IPS DF 6.9 (cell line): ENCODE measurements at regions not wholly inside any gene's neighbourhood (a gene's known extent, or its start where the extent isn't known, plus 50 kb on each side); places are given as distances from the start of the nearest gene placed in this dataset.
"Not testable (repeated sequence)": the region's sequence is repeated elsewhere in the genome, so short reads cannot be mapped to it uniquely, and the experiment has no call there.

Source experiments
- DNase-seq: peaks from one replicate; pipeline ENCODE4 v3.0.0-alpha.2; 2013; ENCODE audit warnings: low read depth, low spot score
- H3K27ac ChIP-seq: one replicate; pipeline ENCODE4 v1.5.1; 2013; ENCODE audit warnings: low read length, control low read depth
- H3K27me3 ChIP-seq: 2 replicates; pipeline ENCODE4 v1.6.1; 2013; ENCODE audit warnings: mild to moderate bottlenecking, low read length; ENCODE audit not compliant: control insufficient read depth, insufficient read depth
- H3K36me3 ChIP-seq: 2 replicates; pipeline ENCODE4 v1.6.1; 2013; ENCODE audit warnings: low read length; ENCODE audit not compliant: control insufficient read depth, insufficient read depth
- H3K4me1 ChIP-seq: 2 replicates; pipeline ENCODE4 v1.6.1; 2013; ENCODE audit warnings: low read length; ENCODE audit not compliant: control insufficient read depth, insufficient read depth
- H3K4me3 ChIP-seq: 2 replicates; pipeline ENCODE4 v1.5.1; 2013; ENCODE audit warnings: mild to moderate bottlenecking, low read length
- H3K9me3 ChIP-seq: 2 replicates; pipeline ENCODE4 v1.6.1; 2013; ENCODE audit warnings: low read length, inconsistent platforms; ENCODE audit not compliant: control insufficient read depth, insufficient read depth
- WGBS: extraction: QIAGEN DNeasy Blood & Tissue Kit; methylation state at CpG from one replicate; pipeline ENCODE4 v1.1.7; 2013; ENCODE audit warnings: mixed read lengths, missing lambda C conversion rate; ENCODE audit not compliant: insufficient read length, insufficient coverage; 5-methylcytosine and 5-hydroxymethylcytosine counted together

DNA sequence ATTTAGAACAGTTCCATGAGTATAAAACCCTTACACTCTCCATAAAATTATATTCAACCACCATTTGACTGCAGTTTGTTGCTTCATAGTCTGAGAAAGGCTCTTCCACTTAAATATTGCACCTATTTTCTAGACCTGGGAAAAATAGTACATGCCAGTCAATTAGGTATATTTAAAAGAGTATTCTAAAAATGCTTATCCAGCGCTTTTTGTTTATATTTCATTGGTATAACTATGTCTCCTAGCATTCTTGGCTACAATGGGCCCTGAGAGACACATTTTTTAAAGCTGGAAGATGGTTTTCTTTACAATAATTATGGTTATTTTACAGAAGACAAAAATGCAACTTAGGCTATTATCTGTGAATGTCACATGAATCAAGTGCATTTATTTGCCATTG is 439.4 kb downstream of the KCNJ18 start:
- WGBS: no CpG with 5 or more reads among the region's 1 CpG
- Histone ChIP-seq H3K27ac (no peak overlapping the region), H3K27me3 (no peaks in the 10 kb centered on the region), H3K4me1 (no peaks in the 10 kb centered on the region), H3K9me3 (peaks cover 2% of the 10 kb centered on the region; the same call in 1 of the 2 replicates), H3K36me3 (no peaks in the 10 kb centered on the region), H3K4me3 (no peak overlapping the region)
- DNase-seq: no peak

DNA sequence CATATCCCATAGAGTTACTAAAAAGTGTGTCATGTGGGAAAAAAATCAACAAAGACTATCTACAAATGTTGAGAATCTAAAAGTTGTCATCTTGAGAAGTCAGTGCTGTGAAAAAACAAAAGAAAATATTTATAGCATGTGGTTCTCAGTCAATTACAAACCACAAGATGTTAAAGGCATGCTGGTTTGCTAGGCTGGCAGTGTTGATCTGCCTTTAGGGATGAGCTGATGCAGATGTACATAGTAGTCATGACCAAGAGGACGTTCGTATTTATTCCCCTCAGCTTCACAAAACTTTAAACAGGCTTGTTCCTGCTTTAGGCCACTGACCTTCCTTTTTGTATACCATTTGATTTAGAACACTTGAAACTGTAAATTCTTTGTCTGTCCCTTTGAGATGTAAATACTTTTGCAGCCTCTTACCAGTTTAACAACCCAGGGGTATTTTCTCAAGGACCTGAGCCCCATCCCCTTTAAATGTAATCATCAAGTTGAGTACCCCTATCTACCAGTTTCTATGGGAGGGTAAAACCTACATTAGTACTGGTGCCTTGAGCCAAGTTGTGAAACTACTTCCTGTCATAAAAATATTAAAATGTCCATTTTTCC is 446.6 kb downstream of the KCNJ18 start:
- no peaks in the 10 kb centered on the region for H3K36me3 ChIP-seq
- no peak for DNase-seq
- no peak overlapping the region for H3K4me3 ChIP-seq
- WGBS: no CpG with 5 or more reads among the region's 2 CpGs
- no peaks in the 10 kb centered on the region; the same call in 1 of the 2 replicates for H3K4me1 ChIP-seq
- no peaks in the 10 kb centered on the region for H3K9me3 ChIP-seq
- H3K27ac ChIP-seq: no peak overlapping the region
- no peaks in the 10 kb centered on the region for H3K27me3 ChIP-seq

- Histone ChIP-seq H3K9me3 (no peaks in the 10 kb centered on the region), H3K4me3 (no peak overlapping the region), H3K36me3 (no peaks in the 10 kb centered on the region), H3K4me1 (no peaks in the 10 kb centered on the region; the same call in 1 of the 2 replicates), H3K27me3 (no peaks in the 10 kb centered on the region), H3K27ac (no peak overlapping the region)
- DNase-seq: no peak
- no CpG with 5 or more reads among the region's 10 CpGs for WGBS
Observed at GRCh38 chr17:22142091-22142490, 449.8 kb downstream of the KCNJ18 start.

DNA sequence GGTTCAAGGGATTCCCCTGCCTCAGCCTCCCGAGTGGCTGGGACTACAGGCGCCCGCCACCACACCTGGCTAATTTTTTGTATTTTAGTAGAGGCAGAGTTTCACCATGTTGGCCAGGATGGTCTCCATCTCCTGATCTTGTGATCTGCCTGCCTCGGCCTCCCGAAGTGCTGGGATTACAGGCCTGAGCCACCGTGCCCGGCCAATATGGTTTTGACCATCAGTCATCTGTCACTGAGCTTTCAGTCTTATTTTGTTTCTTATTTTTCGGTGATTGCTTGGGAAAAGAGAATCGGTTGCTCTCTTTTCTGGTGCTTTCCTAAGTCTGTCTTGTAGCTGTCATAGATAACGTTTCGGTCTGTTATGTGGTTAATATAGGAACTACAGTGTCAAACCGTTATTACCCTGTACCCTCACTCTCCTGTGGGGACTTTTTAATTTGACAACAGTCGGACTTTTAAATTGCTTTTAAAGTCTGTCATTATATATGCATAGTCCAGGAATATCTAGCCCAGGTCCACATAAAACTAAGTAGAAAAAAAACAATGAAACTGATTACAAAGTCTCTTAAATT is 453.4 kb downstream of the KCNJ18 start:
- H3K4me3 ChIP-seq: no peak overlapping the region
- no CpG with 5 or more reads among the region's 13 CpGs for WGBS
- no peaks in the 10 kb centered on the region for H3K9me3 ChIP-seq

GRCh38 chr17:22158364-22158763 is 466.0 kb downstream of the KCNJ18 start:
- no peak for DNase-seq
- Histone ChIP-seq H3K27ac (no peak overlapping the region), H3K4me3 (no peak overlapping the region), H3K36me3 (no peaks in the 10 kb centered on the region), H3K9me3 (no peaks in the 10 kb centered on the region), H3K4me1 (no peaks in the 10 kb centered on the region), H3K27me3 (no peaks in the 10 kb centered on the region)
- WGBS: no CpG with 5 or more reads among the region's 1 CpG

More for the DNA sequence above, 453.4 kb downstream of the KCNJ18 start:
- no peaks in the 10 kb centered on the region for H3K36me3 ChIP-seq
- H3K27ac ChIP-seq: no peak overlapping the region
- no peak for DNase-seq
- H3K4me1 ChIP-seq: no peaks in the 10 kb centered on the region
- no peaks in the 10 kb centered on the region for H3K27me3 ChIP-seq

GRCh38 chr17:22161376-22161775 is 469.1 kb downstream of the KCNJ18 start:
- H3K9me3 ChIP-seq: no peaks in the 10 kb centered on the region
- no peak overlapping the region for H3K27ac ChIP-seq
- H3K36me3 ChIP-seq: no peaks in the 10 kb centered on the region
- H3K4me1 ChIP-seq: no peaks in the 10 kb centered on the region
- H3K4me3 ChIP-seq: no peak overlapping the region
- no CpG with 5 or more reads among the region's 7 CpGs for WGBS
- no peak for DNase-seq
- no peaks in the 10 kb centered on the region for H3K27me3 ChIP-seq

GRCh38 chr17:22171631-22172030 is 479.3 kb downstream of the KCNJ18 start:
- no peak for DNase-seq
- Histone ChIP-seq H3K36me3 (no peaks in the 10 kb centered on the region), H3K4me3 (no peak overlapping the region), H3K27me3 (no peaks in the 10 kb centered on the region), H3K9me3 (no peaks in the 10 kb centered on the region), H3K27ac (no peak overlapping the region), H3K4me1 (no peaks in the 10 kb centered on the region)
- no CpG with 5 or more reads among the region's 7 CpGs for WGBS

- no peak for DNase-seq
- no CpG with 5 or more reads among the region's 2 CpGs for WGBS
- H3K9me3 ChIP-seq: no peaks in the 10 kb centered on the region
- H3K27ac ChIP-seq: no peak overlapping the region
- H3K4me3 ChIP-seq: no peak overlapping the region
- H3K36me3 ChIP-seq: no peaks in the 10 kb centered on the region
- H3K4me1 ChIP-seq: no peaks in the 10 kb centered on the region
- no peaks in the 10 kb centered on the region for H3K27me3 ChIP-seq
Observed at GRCh38 chr17:22193113-22193512, 500.8 kb downstream of the KCNJ18 start.

DNA sequence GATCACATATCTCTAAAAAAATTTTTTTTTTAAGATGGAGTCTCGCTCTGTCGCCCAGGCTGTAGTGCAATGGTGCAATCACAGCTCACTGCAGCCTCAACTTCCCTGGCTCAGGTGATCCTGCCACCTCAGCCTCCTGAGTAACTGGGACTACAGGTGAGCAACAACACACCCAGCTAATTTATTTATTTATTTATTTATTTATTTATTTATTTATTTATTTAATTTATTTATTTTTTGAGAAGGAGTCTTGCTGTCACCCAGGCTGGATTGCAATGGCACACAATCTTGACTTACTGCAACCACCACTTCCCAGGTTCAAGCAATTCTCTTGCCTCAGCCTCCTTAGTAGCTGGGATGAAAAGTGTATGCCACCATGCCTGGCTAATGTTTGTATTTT is 507.9 kb downstream of the KCNJ18 start:
- not testable (repeated sequence) for H3K4me1 ChIP-seq, H3K27ac ChIP-seq, DNase-seq, H3K9me3 ChIP-seq, H3K4me3 ChIP-seq, H3K27me3 ChIP-seq, H3K36me3 ChIP-seq
- no CpG with 5 or more reads among the region's 2 CpGs for WGBS

DNA sequence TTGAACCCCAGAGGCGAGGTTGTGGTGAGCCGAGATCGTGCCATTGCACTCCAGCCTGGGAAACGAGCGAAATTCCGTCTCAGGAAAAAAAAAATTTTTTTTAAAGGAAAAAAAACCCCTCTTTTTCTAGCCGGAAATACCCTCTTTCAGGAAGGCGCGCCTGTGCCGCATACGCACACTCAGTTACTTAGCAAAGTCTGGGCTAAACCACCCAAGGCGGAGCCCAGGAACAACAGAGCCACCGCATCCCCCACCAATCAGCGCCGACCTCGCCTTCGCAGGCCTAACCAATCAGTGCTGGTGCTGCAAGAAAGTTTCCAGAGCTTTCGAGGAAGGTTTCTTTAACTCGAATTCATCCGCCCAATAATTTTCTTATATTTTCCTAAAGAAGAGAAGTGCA is 510.4 kb downstream of the KCNJ18 start:
- WGBS: no CpG with 5 or more reads among the region's 20 CpGs

DNA sequence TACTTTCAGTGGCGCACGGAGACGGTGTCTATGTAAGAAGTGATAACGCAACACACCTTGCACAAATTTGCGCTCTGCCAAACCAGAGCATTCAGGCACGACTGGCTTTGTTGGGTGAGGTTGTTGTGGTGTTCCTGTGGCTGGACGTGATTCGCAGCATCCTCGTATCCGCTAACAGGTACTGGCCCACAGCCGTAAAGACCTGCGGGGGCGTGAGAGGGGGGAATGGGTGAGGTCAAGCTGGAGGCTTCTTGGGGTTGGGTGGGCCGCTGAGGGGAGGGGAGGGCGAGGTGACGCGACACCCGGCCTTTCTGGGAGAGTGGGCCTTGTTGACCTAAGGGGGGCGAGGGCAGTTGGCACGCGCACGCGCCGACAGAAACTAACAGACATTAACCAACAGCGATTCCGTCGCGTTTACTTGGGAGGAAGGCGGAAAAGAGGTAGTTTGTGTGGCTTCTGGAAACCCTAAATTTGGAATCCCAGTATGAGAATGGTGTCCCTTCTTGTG is 510.9 kb downstream of the KCNJ18 start:
- Histone ChIP-seq H3K4me3 (no peak overlapping the region), H3K36me3 (no peaks in the 10 kb centered on the region), H3K4me1 (no peaks in the 10 kb centered on the region), H3K27ac (no peak overlapping the region), H3K9me3 (no peaks in the 10 kb centered on the region), H3K27me3 (no peaks in the 10 kb centered on the region)
- DNase-seq: no peak
- no CpG with 5 or more reads among the region's 29 CpGs for WGBS

More for the DNA sequence above, 510.4 kb downstream of the KCNJ18 start:
- Histone ChIP-seq H3K27ac (no peak overlapping the region), H3K36me3 (no peaks in the 10 kb centered on the region), H3K4me3 (no peak overlapping the region), H3K4me1 (no peaks in the 10 kb centered on the region), H3K27me3 (no peaks in the 10 kb centered on the region), H3K9me3 (no peaks in the 10 kb centered on the region)
- DNase-seq: no peak
